GM12891 (cell line): ENCODE measurements at regions not wholly inside any gene's neighbourhood (a gene's known extent, or its start where the extent isn't known, plus 50 kb on each side); places are given as distances from the start of the nearest gene placed in this dataset.

Source experiments
- PAX5 ChIP-seq: IDR thresholded peaks from 2 replicates; pipeline ENCODE4 v1.6.1; 2011; ENCODE audit warnings: low read length, moderate library complexity, mild to moderate bottlenecking; ENCODE audit not compliant: insufficient read depth, severe bottlenecking
- POLR2A ChIP-seq: IDR thresholded peaks from 2 replicates; pipeline ENCODE4 v1.6.1; 2011; ENCODE audit warnings: low read depth, low read length, control low read depth
- POLR2AphosphoS5 ChIP-seq: IDR thresholded peaks from 2 replicates; pipeline ENCODE4 v1.6.1; 2011; ENCODE audit warnings: low read depth, low read length, control low read depth

DNA sequence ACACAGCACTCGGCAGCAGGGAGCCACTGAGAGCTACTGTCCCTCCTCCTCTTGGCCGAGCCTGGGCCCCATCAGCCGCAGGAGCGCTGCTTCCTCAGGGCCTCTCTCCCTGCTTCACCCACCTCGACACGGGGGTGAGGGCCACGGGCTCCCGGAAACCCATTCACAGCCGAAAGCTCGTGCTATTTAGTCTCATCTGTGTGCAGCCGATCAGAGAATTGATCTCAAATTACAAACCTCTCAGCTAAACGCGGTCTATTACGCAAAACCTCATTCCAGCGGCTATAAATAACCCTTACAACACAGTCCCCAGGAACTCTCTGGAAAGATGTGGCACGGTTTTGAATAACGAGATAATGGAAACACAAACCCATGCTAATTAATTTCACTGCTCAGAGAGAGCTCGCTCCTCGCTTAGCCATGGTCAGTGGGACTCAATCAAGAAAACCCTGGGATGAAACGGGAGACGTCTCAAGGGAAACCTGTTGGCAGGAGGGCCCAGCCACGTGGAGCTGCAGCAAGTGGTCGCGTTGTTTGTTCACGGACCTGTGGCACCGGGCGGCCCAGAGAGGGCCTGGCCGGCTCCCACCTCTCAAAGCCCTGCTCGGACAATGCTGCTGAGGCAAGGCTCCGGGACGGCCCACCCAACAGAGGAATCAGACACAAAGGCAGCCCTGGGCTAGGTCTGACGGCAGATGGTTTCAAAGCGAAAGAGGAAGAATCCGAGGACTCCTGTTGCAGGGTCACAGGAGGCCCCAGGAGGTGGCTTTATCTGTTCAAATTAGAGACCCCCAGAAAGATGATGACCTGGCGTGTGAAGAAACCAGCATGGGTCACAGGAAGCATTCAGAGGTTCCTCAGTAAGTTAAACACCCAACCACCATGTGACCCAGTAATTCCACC lies 210.5 kb downstream of the CTTN start:
- TF ChIP-seq POLR2A (no peak), POLR2AphosphoS5 (no peak), PAX5 (no peak)
